GM19193 (cell line): ENCODE measurements at regions not wholly inside any gene's neighbourhood (a gene's known extent, or its start where the extent isn't known, plus 50 kb on each side); places are given as distances from the start of the nearest gene placed in this dataset.

Experiments used
- POLR2A ChIP-seq: IDR thresholded peaks from 4 replicates; pipeline ENCODE4 v1.6.1; 2011; ENCODE audit not compliant: insufficient read depth, insufficient read length; ENCODE audit errors: extremely low read depth

GRCh38 chr7:68122801-68123200 lies 1126.2 kb downstream of the TYW1 start:
- no peak for TF ChIP-seq POLR2A

GRCh38 chr7:68125168-68125567 lies 1128.5 kb downstream of the TYW1 start:
- TF ChIP-seq POLR2A: no peak

DNA sequence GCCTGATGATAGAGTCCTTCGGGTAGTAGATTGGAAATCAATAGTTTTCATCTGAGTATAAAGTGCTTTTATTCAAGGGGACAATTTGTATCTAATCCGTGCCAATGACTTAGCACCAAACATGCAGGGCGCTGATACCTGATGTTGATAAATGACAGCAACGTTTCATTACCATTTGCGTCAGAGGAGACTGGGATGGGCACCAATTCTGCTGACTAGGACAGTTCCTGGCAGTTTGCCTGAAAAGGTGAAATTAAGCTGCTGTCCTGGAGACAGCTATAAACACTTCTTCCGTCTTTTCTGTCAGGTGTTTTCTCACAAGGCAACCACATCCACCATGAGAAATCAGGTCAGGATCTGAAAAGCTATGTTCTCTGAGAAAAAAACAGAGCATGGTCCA lies 1136.4 kb downstream of the TYW1 start:
- no peak for TF ChIP-seq POLR2A

DNA sequence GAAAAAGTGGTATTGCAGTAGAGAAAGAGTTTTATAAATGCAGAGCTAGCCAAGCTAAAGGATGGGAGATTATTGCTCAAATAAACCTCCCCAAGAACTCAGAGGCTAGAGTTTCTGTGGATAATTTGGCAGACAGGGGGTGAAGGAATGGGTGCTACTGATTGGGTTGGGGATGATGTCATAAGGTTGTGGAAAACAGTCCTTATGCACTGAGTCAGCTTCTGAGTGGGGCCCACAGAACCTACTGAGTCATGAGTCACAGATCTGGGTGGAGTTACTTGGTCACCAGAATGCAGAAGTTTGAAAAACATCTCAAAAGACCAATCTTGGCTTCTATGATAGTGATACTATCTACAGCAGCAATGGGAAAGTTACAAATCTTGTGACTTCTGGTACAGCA lies 1146.7 kb downstream of the TYW1 start:
- no peak for TF ChIP-seq POLR2A

- TF ChIP-seq POLR2A: no peak
These were observed 1150.3 kb downstream of the TYW1 start for GRCh38 chr7:68146983-68147382.

- no peak for TF ChIP-seq POLR2A
These were observed 1151.1 kb downstream of the TYW1 start for GRCh38 chr7:68147614-68148238.

GRCh38 chr7:68148440-68148839 lies 1151.8 kb downstream of the TYW1 start:
- TF ChIP-seq POLR2A: no peak

GRCh38 chr7:68152205-68152604 lies 1155.6 kb downstream of the TYW1 start:
- no peak for TF ChIP-seq POLR2A

DNA sequence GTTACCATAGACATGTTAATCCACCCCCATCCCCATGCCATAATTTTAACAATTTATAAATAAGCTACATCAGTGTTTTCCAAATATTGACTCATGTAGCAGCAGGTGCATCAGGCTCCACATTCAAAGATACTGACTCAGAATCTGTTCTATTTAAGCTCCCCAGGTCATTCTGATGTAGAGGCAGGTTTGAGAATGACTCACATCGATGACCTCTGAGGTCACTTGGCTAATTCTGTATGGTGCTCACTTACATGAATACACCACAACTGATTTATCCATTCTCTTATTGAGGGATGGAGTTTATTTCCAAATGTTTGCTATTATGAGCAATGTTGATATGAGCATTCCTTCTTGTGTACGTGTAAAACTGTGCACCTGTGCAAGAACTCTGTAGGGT lies 1159.0 kb downstream of the TYW1 start:
- TF ChIP-seq POLR2A: no peak

DNA sequence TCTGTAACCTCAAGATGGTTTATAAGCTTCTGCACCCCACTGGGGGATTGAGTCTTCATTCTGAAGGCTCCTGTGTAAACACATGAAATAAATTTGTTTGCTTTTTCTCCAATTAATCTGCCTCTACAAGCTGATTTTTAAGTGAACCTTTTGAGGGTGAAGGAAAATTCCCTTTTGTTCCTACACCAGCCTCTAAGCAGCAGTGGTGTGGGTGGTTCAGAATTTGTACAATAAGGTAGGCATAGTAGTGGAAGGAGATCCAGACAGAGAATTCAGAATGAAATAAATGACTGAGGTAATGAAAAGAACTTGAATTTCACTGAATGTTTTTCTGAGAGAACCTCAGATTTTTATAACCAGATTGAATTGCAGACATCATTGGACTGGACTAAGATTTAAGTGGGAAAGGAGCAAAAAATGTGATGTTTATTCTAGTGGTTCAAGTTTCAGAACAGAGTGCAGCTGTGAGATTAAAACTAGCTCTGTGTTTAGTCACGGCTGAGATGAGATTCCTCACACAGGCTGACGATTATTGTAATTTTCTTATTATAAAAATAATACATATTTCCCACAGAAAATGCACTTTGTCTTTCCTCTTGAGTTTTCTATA lies 1162.2 kb downstream of the TYW1 start:
- TF ChIP-seq POLR2A: no peak

DNA sequence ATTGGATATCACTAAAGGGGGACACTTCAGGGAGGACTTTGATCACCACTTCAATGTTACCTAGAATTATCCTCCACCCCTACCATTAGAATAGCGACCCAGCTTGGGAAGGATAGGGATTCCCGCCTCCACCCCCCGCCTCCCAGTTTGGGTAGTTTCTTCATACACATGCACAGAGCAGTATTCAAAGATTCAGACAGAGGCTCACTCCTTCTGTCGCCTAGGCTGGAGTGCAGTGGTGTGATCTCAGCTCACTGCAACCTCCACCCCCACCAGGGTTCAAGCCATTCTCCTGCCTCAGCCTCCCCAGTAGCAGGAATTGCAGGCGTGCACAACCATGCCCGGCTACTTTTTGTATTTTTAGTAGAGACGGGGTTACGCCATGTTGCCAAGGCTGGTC lies 1166.1 kb downstream of the TYW1 start:
- no peak for TF ChIP-seq POLR2A

- no peak for TF ChIP-seq POLR2A
These were observed 1169.9 kb downstream of the TYW1 start for GRCh38 chr7:68166525-68166924.

DNA sequence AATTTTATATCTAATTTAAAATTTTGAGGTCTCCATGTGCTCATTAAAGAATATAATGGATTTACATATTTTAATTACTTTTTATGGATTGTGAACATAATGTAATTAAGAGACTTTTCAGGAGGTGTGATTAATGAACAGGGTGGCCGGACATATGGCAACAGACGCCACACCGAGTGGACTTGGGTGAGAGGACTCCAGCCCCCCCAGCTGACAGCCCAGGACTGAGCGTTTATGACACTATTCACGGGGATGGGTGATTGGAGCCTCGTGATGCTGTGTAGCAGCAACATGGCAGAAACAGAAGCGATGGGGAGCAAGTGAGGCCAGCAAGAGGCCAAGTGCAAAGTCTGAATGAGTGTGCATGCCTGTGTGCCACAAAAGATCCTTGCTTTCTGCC lies 1176.9 kb downstream of the TYW1 start:
- no peak for TF ChIP-seq POLR2A

- TF ChIP-seq POLR2A: no peak
These were observed 1180.3 kb downstream of the TYW1 start for GRCh38 chr7:68176974-68177373.

GRCh38 chr7:68180761-68181160 lies 1184.1 kb downstream of the TYW1 start:
- no peak for TF ChIP-seq POLR2A

DNA sequence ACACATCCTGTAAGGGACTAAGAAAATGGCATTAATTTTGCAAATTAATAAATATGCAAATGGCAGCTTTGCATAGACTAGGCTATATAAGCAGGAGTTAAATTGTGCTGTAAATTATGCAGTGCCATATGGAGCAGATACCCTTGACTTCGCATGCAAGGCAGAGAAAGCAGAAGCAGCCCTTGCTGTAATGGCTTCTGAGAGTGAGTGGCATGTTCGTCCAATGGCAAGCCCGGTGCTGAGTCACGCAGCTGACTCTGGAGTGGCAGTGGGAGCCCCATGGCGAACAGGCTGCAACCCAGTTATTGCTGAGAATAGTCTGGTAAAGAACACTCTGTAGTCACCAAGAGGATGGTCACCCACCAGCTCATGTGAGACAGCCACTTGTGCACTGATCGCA lies 1186.5 kb downstream of the TYW1 start:
- TF ChIP-seq POLR2A: no peak
